Stomach (tissue), 4 donors: ENCODE measurements at regions not wholly inside any gene's neighbourhood (a gene's known extent, or its start where the extent isn't known, plus 50 kb on each side); places are given as distances from the start of the nearest gene placed in this dataset.

Experiments
- EP300 ChIP-seq: sonication (generic); formaldehyde crosslinking; IDR thresholded peaks from one replicate; pipeline ENCODE4 v1.6.1; 2017; ENCODE audit warnings: antibody characterized with exemption
- POLR2AphosphoS5 ChIP-seq, 3 donors: sonication (generic); formaldehyde crosslinking; IDR thresholded peaks; one replicate each; pipeline ENCODE4 v1.6.1; 2016; ENCODE audit warnings: antibody characterized with exemption in 3 of 3
- TF ChIP-seq, protein P1 (sequence below), 7 experiments: fragments of 450-650 bp in 4 of 7; fragments of 200-600 bp in 3 of 7; sonication (generic) in 3 of 7; IDR thresholded peaks; one replicate each; pipeline ENCODE4 v1.5.1; 2016 to 2019; ENCODE audit warnings: antibody characterized with exemption in 7 of 7, control low read depth in 2 of 7, mild to moderate bottlenecking in 1 of 7

DNA sequence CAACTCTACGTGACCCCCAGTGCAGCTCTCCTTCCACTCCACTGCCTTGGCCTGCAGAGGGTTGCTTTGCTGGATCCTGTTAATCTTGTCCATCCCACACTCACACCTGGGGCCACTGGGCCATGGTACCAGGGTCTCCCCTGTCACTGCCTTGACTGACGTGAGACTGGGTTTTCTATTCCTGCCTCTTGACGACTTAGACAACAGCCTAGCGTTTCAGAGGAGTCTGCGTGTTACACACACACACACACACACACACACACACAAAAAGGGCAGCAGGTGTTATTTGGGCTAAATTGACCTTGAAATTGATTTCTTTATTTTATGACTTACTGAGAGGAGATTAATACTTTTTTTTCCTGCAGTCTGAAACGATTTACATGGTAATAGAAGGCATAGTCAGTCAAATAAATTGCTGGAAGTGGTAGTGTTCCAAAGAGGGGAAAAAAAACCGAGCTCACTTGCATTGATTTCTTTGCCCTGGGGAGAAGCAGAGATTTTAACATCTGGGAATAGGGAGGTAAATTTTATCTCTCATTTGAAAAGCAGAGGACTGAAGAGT, 492.3 kb upstream of the EEF2KMT start:
- TF ChIP-seq, protein P1, sequence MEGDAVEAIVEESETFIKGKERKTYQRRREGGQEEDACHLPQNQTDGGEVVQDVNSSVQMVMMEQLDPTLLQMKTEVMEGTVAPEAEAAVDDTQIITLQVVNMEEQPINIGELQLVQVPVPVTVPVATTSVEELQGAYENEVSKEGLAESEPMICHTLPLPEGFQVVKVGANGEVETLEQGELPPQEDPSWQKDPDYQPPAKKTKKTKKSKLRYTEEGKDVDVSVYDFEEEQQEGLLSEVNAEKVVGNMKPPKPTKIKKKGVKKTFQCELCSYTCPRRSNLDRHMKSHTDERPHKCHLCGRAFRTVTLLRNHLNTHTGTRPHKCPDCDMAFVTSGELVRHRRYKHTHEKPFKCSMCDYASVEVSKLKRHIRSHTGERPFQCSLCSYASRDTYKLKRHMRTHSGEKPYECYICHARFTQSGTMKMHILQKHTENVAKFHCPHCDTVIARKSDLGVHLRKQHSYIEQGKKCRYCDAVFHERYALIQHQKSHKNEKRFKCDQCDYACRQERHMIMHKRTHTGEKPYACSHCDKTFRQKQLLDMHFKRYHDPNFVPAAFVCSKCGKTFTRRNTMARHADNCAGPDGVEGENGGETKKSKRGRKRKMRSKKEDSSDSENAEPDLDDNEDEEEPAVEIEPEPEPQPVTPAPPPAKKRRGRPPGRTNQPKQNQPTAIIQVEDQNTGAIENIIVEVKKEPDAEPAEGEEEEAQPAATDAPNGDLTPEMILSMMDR (IDR thresholded peaks at IDR 0.05): no peak
- TF ChIP-seq POLR2AphosphoS5 (IDR thresholded peaks at IDR 0.05) (no peak), EP300 (no peak)
